Hepatocyte (in vitro differentiated cells): ENCODE measurements at regions not wholly inside any gene's neighbourhood (a gene's known extent, or its start where the extent isn't known, plus 50 kb on each side); places are given as distances from the start of the nearest gene placed in this dataset.

Source experiments
- DNase-seq: peaks from one replicate; pipeline ENCODE4 v3.0.0-alpha.2; 2016; ENCODE audit warnings: low spot score
- H2AFZ ChIP-seq: fragments of 200-600 bp; sonication (generic); 2 replicates; pipeline ENCODE4 v1.6.0; 2016; ENCODE audit warnings: antibody characterized with exemption, mild to moderate bottlenecking
- H3K27ac ChIP-seq: fragments of 200-600 bp; sonication (generic); 2 replicates; pipeline ENCODE4 v1.5.1; 2016; ENCODE audit warnings: mild to moderate bottlenecking
- H3K27me3 ChIP-seq: fragments of 200-600 bp; sonication (generic); 2 replicates; pipeline ENCODE4 v1.6.1; 2016
- H3K36me3 ChIP-seq: fragments of 200-600 bp; sonication (generic); replicated peaks from 2 replicates; pipeline ENCODE4 v1.5.1; 2016; ENCODE audit warnings: low read depth; ENCODE audit not compliant: insufficient read depth
- H3K4me1 ChIP-seq: fragments of 200-600 bp; sonication (generic); 2 replicates; pipeline ENCODE4 v1.5.1; 2016; ENCODE audit warnings: mild to moderate bottlenecking, moderate library complexity; ENCODE audit not compliant: insufficient read depth
- H3K4me2 ChIP-seq: fragments of 200-600 bp; sonication (generic); 2 replicates; pipeline ENCODE4 v1.6.0; 2016
- H3K4me3 ChIP-seq: fragments of 200-600 bp; sonication (generic); 2 replicates; pipeline ENCODE4 v1.5.1; 2016; ENCODE audit warnings: mild to moderate bottlenecking
- H3K79me2 ChIP-seq: fragments of 200-600 bp; sonication (generic); 2 replicates; pipeline ENCODE4 v1.6.0; 2017; ENCODE audit warnings: mild to moderate bottlenecking
- H3K9me2 ChIP-seq: fragments of 200-600 bp; sonication (generic); replicated peaks from 2 replicates; pipeline ENCODE4 v1.6.0; 2017; ENCODE audit warnings: mild to moderate bottlenecking; ENCODE audit not compliant: insufficient read depth
- H3K9me3 ChIP-seq: fragments of 200-600 bp; sonication (generic); 2 replicates; pipeline ENCODE4 v1.5.1; 2016; ENCODE audit warnings: low read depth, mild to moderate bottlenecking
- H4K20me1 ChIP-seq: fragments of 200-600 bp; sonication (generic); 2 replicates; pipeline ENCODE4 v1.6.0; 2016; ENCODE audit warnings: mild to moderate bottlenecking; ENCODE audit not compliant: insufficient read depth, poor library complexity, severe bottlenecking
- EZH2 ChIP-seq: fragments of 200-600 bp; sonication (generic); IDR thresholded peaks from 2 replicates; pipeline ENCODE4 v1.6.1; 2016; ENCODE audit warnings: antibody characterized with exemption, mild to moderate bottlenecking, borderline replicate concordance
- EZH2phosphoT487 ChIP-seq: fragments of 200-600 bp; sonication (generic); IDR thresholded peaks from one replicate; pipeline ENCODE4 v1.6.1; 2018; ENCODE audit warnings: antibody characterized with exemption, mild to moderate bottlenecking, low read depth, moderate library complexity; ENCODE audit not compliant: unreplicated experiment, severe bottlenecking
- WGBS: methylation state at CpG from one replicate; pipeline ENCODE4 v1.1.6; 2016; ENCODE audit warnings: low lambda C conversion rate; ENCODE audit errors: missing lambda C conversion rate; 5-methylcytosine and 5-hydroxymethylcytosine counted together
- TF ChIP-seq, protein P1 (sequence below): fragments of 200-600 bp; sonication (generic); IDR thresholded peaks from 2 replicates; pipeline ENCODE4 v1.5.1; 2016; ENCODE audit warnings: antibody characterized with exemption, mild to moderate bottlenecking; ENCODE audit not compliant: poor library complexity

DNA sequence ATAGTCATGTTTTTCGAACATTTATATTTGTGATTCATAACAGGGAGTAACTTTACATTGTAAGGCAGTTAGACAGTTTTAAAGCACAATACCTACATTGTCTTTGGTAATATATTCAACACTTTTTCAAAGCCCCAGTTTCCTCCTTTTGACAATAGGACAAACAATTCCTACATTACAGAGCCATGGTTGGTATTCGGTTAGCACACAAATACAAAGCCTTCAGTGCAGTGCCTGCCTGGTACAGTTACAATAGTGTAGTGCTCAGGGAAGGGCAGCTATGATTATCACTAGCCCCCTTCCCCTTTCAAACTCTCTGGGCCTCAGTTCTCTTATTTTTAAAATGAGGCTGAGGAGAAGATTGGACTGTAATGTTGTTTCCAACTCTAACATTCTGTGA, 207.8 kb downstream of the TPBG start:
- H3K36me3 ChIP-seq = no peaks in the 10 kb centered on the region
- no peaks in the 10 kb centered on the region for H4K20me1 ChIP-seq
- no peak overlapping the region for H3K27ac ChIP-seq
- no peak overlapping the region for H3K4me2 ChIP-seq
- no peak overlapping the region for H3K4me3 ChIP-seq
- H2AFZ ChIP-seq = no peak overlapping the region
- H3K79me2 ChIP-seq = no peaks in the 10 kb centered on the region
- TF ChIP-seq, protein P1, sequence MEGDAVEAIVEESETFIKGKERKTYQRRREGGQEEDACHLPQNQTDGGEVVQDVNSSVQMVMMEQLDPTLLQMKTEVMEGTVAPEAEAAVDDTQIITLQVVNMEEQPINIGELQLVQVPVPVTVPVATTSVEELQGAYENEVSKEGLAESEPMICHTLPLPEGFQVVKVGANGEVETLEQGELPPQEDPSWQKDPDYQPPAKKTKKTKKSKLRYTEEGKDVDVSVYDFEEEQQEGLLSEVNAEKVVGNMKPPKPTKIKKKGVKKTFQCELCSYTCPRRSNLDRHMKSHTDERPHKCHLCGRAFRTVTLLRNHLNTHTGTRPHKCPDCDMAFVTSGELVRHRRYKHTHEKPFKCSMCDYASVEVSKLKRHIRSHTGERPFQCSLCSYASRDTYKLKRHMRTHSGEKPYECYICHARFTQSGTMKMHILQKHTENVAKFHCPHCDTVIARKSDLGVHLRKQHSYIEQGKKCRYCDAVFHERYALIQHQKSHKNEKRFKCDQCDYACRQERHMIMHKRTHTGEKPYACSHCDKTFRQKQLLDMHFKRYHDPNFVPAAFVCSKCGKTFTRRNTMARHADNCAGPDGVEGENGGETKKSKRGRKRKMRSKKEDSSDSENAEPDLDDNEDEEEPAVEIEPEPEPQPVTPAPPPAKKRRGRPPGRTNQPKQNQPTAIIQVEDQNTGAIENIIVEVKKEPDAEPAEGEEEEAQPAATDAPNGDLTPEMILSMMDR = no peak
- no peak for TF ChIP-seq EZH2
- TF ChIP-seq EZH2phosphoT487 = no peak
- no peaks in the 10 kb centered on the region for H3K9me3 ChIP-seq
- 91% methylated on average over 2 of the region's 2 CpGs for WGBS
- H3K27me3 ChIP-seq = no peaks in the 10 kb centered on the region
- DNase-seq = no peak
- no peaks in the 10 kb centered on the region for H3K9me2 ChIP-seq
- no peaks in the 10 kb centered on the region for H3K4me1 ChIP-seq

DNA sequence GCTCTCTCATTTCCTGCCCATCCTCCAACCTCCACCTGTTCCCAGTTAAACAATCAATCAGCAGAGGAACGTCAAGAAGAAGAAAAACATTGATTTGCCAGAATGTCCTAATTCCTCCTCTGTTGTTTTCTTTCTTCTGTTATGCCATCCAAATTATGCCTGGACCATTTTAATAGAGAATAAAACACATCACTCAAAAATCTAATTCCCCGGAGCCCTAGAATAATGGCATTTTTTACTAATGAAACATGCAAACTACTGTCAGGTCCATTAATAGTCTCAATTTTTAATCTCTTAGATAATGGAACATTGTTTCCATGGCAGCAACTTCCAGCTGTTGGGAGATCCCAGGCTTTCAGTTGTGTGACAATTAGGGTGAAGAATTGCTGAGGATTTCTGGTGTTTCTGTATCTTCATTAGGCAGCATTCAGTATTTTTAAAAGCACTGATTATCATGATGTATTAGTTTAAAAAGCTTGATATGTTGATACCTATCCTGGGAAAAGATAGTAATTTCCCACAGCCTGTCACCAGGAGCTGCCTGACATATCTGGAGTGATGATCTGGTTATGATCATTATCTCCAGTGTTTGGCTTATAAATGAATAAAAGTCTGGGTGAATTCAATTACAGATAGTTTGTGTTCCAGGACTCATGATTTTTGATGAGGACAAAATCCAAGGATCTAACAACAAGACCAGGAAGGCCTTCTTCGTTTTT, 209.8 kb downstream of the TPBG start:
- H3K4me3 ChIP-seq = no peak overlapping the region
- TF ChIP-seq EZH2phosphoT487 = no peak
- WGBS = 59% methylated on average over 3 of the region's 3 CpGs
- no peaks in the 10 kb centered on the region for H3K9me2 ChIP-seq
- DNase-seq = no peak
- no peak overlapping the region for H3K4me2 ChIP-seq
- H3K79me2 ChIP-seq = no peaks in the 10 kb centered on the region
- H2AFZ ChIP-seq = no peak overlapping the region
- H3K27ac ChIP-seq = no peak overlapping the region
- H3K9me3 ChIP-seq = no peaks in the 10 kb centered on the region
- H4K20me1 ChIP-seq = no peaks in the 10 kb centered on the region
- H3K36me3 ChIP-seq = no peaks in the 10 kb centered on the region
- no peaks in the 10 kb centered on the region for H3K4me1 ChIP-seq
- H3K27me3 ChIP-seq = no peaks in the 10 kb centered on the region

DNA sequence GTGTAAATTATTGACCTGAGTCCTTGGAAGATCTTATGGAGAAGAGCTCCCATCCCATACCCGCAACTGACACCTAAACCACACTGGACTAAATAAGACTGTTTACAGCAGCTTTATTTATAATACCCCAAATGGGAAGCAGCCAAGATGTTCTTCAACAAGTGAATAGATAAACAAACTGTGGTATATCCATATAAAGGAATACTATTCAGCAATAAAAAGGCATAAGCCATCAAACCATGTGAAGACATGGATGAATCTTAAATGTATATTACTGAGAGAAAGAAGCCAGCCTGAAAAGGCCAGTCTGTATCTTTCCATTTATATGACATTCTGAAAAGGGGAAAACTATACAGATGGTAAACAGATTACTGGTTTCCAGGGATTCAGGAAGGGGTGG, 212.7 kb downstream of the TPBG start:
- Histone ChIP-seq H3K4me3 (no peak overlapping the region), H3K9me3 (no peaks in the 10 kb centered on the region), H3K79me2 (no peaks in the 10 kb centered on the region), H3K4me1 (no peaks in the 10 kb centered on the region), H3K4me2 (no peak overlapping the region), H3K9me2 (no peaks in the 10 kb centered on the region), H2AFZ (no peak overlapping the region), H3K36me3 (no peaks in the 10 kb centered on the region), H3K27me3 (no peaks in the 10 kb centered on the region), H4K20me1 (no peaks in the 10 kb centered on the region), H3K27ac (no peak overlapping the region)
- WGBS = 96% methylated on average over 1 of the region's 1 CpG
- TF ChIP-seq, protein P1 = no peak
- no peak for TF ChIP-seq EZH2phosphoT487
- no peak for TF ChIP-seq EZH2
- DNase-seq = no peak

DNA sequence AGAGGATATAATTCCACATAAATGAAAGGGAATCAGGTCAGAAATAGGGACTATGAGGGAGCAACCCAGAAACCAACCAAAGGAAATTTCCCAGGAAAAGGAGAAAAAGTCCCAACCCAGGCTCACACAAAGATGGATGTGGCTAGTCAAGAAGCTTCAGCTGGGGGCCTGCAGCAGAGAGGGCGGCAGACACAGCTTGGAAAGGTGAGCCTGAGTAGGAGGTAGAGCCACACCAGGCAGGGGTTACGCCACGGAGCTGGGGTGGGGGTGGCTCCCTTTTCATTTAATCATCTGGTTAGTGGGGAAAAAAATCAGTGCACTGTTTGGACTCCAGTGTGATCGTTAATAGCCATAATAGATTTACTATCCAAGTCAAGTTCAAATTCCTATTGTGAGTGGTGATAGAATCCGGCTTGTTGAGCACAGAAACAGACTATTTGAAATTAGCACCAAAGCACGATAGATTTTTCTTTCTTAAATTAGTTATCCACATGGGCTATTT, 220.6 kb downstream of the TPBG start:
- WGBS = 87% methylated on average over 6 of the region's 6 CpGs
- no peak for DNase-seq
- Histone ChIP-seq H3K36me3 (no peaks in the 10 kb centered on the region), H4K20me1 (no peaks in the 10 kb centered on the region), H3K27me3 (no peaks in the 10 kb centered on the region), H3K9me2 (no peaks in the 10 kb centered on the region), H3K79me2 (no peaks in the 10 kb centered on the region), H3K27ac (no peak overlapping the region), H2AFZ (no peak overlapping the region), H3K4me1 (no peaks in the 10 kb centered on the region), H3K4me3 (no peak overlapping the region), H3K4me2 (no peak overlapping the region), H3K9me3 (no peaks in the 10 kb centered on the region)
- TF ChIP-seq EZH2 = no peak
- TF ChIP-seq, protein P1 = no peak
- TF ChIP-seq EZH2phosphoT487 = no peak
